GM21737 (cell line): ENCODE measurements at regions not wholly inside any gene's neighbourhood (a gene's known extent, or its start where the extent isn't known, plus 50 kb on each side); places are given as distances from the start of the nearest gene placed in this dataset.
A peak's percentile ranks its signal among the peaks of the same experiment; 100 is the strongest.

Source experiments
- ATAC-seq: cut with Tn5 transposase; IDR thresholded peaks from one replicate; pipeline ENCODE4 v1.9.1; 2021; ENCODE audit warnings: mild to moderate bottlenecking, moderate library complexity; ENCODE audit not compliant: unreplicated experiment

GRCh38 chr7:106606120-106606519 is 54.8 kb downstream of the CCDC71L start:
- ATAC-seq: no peak

- no peak for ATAC-seq
Measured at GRCh38 chr7:106604971-106605370, 56.0 kb downstream of the CCDC71L start.

GRCh38 chr7:106604303-106604924 is 56.5 kb downstream of the CCDC71L start:
- ATAC-seq: no peak

GRCh38 chr7:106603346-106603745 is 57.6 kb downstream of the CCDC71L start:
- no peak for ATAC-seq

- no peak for ATAC-seq
Measured at GRCh38 chr7:106602062-106602461, 58.9 kb downstream of the CCDC71L start.

GRCh38 chr7:106600569-106601373 is 60.2 kb downstream of the CCDC71L start:
- ATAC-seq: no peak

GRCh38 chr7:106599343-106599698 is 61.6 kb downstream of the CCDC71L start:
- no peak for ATAC-seq

GRCh38 chr7:106598663-106599342 is 62.2 kb downstream of the CCDC71L start:
- ATAC-seq: peak; percentile 98

- ATAC-seq: no peak
Measured at GRCh38 chr7:106597751-106598546, 63.0 kb downstream of the CCDC71L start.

GRCh38 chr7:106597014-106597413 is 63.9 kb downstream of the CCDC71L start:
- ATAC-seq: no peak

- ATAC-seq: no peak
Measured at GRCh38 chr7:106595922-106596321, 65.0 kb downstream of the CCDC71L start.

GRCh38 chr7:106593028-106593417 is 67.9 kb downstream of the CCDC71L start:
- no peak for ATAC-seq

GRCh38 chr7:106592282-106593027 is 68.5 kb downstream of the CCDC71L start:
- no peak for ATAC-seq

- no peak for ATAC-seq
Measured at GRCh38 chr7:106591146-106591545, 69.8 kb downstream of the CCDC71L start.

GRCh38 chr7:106590209-106590816 is 70.6 kb downstream of the CCDC71L start:
- no peak for ATAC-seq

GRCh38 chr7:106589198-106589879 is 71.6 kb downstream of the CCDC71L start:
- ATAC-seq: no peak

- ATAC-seq: no peak
Measured at GRCh38 chr7:106588422-106589197, 72.3 kb downstream of the CCDC71L start.

- ATAC-seq: no peak
Measured at GRCh38 chr7:106584914-106585759, 75.8 kb downstream of the CCDC71L start.
